ENCODE measurements at regions not wholly inside any gene's neighbourhood (a gene's known extent, or its start where the extent isn't known, plus 50 kb on each side); places are given as distances from the start of the nearest gene placed in this dataset.

DNA sequence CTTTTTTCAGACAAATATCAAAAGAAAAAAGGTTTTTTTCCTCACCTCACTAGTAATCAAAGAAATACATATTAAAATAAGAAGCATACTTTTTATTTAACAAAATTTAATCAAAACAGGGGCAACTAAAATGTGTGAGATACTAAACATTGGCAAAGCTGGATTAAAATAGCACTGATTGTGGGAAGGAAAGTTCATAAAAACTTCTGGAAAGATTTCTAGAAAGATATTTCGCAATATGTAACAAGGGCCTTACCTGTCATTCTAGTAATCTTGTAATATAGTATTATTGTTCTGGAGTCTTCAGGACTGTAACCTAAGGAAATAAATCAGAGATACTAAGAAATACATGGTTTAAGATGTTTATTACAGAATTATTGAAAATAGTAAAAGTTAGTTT, 482.5 kb downstream of the SUCLA2 start:
- ATAC-seq (ENCODE audit: poor library complexity) (no peak), DNase-seq (no peak)
- H3K4me3 ChIP-seq (ENCODE audit: low read length) = no peak overlapping the region
- no peaks in the 10 kb centered on the region for H3K27me3 ChIP-seq (ENCODE audit: control insufficient read depth in 1 of 2, insufficient read depth in 2 of 2, low read length in 2 of 2)
- no peaks in the 10 kb centered on the region for H3K36me3 ChIP-seq (ENCODE audit: insufficient read depth, low read length)
- no peaks in the 10 kb centered on the region for H3K27me3 Mint-ChIP-seq
- POLR2A ChIA-PET = no interaction called here
- H3K27ac ChIP-seq (ENCODE audit: low read depth in 1 of 2, low read length in 2 of 2) = no peak overlapping the region
- no peak for TF ChIP-seq CTCF (IDR thresholded peaks at IDR 0.05)
- H3K9me3 ChIP-seq (ENCODE audit: control insufficient read depth in 1 of 2, insufficient read depth in 1 of 2, low read length in 2 of 2) = peaks cover 0 to 3% of the 10 kb centered on the region in 2 experiments
- no peak overlapping the region for H3K27ac Mint-ChIP-seq
- no peaks in the 10 kb centered on the region for H3K4me1 ChIP-seq (ENCODE audit: insufficient read depth, low read length)
- H3K9me3 Mint-ChIP-seq = peaks cover 2% of the 10 kb centered on the region
- no peaks in the 10 kb centered on the region for H3K4me1 Mint-ChIP-seq (ENCODE audit: low read depth)
- no peaks in the 10 kb centered on the region for H3K36me3 Mint-ChIP-seq (ENCODE audit: low read depth)
- H3K4me3 Mint-ChIP-seq = no peak overlapping the region
- intact Hi-C loops (cut with DNase I, micrococcal nuclease) = no loop called here
- CTCF ChIA-PET = no interaction called here

GRCh38 chr13:47511647-47512046, 489.4 kb downstream of the SUCLA2 start:
- intact Hi-C loops (cut with DNase I, micrococcal nuclease) = no loop called here
- ChIA-PET POLR2A (no interaction called here), CTCF (no interaction called here)
- no peaks in the 10 kb centered on the region for H3K36me3 Mint-ChIP-seq (ENCODE audit: low read depth)
- no peak for ATAC-seq (ENCODE audit: poor library complexity)
- no peaks in the 10 kb centered on the region for H3K4me1 Mint-ChIP-seq (ENCODE audit: low read depth)
- H3K9me3 ChIP-seq (ENCODE audit: control insufficient read depth in 1 of 2, insufficient read depth in 1 of 2, low read length in 2 of 2) = no peaks in the 10 kb centered on the region
- no peak overlapping the region for H3K27ac ChIP-seq (ENCODE audit: low read depth in 1 of 2, low read length in 2 of 2)
- H3K9me3 Mint-ChIP-seq = peaks cover 2% of the 10 kb centered on the region
- no peaks in the 10 kb centered on the region for H3K4me1 ChIP-seq (ENCODE audit: insufficient read depth, low read length)
- no peak overlapping the region for H3K4me3 Mint-ChIP-seq
- H3K27me3 ChIP-seq (ENCODE audit: control insufficient read depth in 1 of 2, insufficient read depth in 2 of 2, low read length in 2 of 2) = no peaks in the 10 kb centered on the region
- H3K27ac Mint-ChIP-seq = no peak overlapping the region
- H3K4me3 ChIP-seq (ENCODE audit: low read length) = no peak overlapping the region
- DNase-seq = no peak
- H3K27me3 Mint-ChIP-seq = no peaks in the 10 kb centered on the region
- TF ChIP-seq CTCF (IDR thresholded peaks at IDR 0.05) = no peak
- H3K36me3 ChIP-seq (ENCODE audit: insufficient read depth, low read length) = no peaks in the 10 kb centered on the region

DNA sequence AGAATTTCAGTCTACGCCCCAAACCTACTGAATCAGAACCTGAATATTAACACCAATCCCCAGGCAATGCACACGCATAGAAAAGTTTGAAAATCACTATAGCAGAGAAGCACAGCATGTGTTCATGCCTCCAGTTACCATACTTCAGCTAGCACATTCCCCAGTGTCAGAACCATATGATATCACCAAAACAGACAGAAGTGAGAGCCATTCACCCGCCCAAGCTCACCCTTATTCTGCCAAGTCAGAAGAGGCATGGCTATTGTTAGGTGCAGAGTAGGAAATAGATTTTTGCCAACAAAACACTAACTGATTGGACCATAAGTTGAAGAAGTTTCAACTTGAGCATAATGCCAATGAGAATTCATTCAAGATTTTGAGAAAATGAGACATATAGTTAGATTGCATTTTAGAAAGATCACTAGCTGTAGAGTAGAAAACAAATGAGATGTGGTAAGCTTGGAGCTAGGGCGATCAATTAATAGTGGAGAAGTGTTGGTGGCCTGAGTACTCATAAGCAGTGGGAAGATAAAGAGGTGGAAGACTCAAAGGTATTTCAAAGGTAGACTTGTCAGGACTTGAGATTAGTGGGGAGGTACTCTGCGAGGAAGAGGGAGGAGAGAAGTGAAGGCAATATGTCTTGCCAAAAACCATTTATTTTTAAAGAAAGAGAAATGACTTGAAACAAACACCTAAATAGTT, 492.4 kb downstream of the SUCLA2 start:
- ChIA-PET CTCF (no interaction called here), POLR2A (no interaction called here)
- H3K36me3 ChIP-seq (ENCODE audit: insufficient read depth, low read length) = no peaks in the 10 kb centered on the region
- intact Hi-C loops (cut with DNase I, micrococcal nuclease) = no loop called here
- no peaks in the 10 kb centered on the region for H3K9me3 Mint-ChIP-seq
- no peaks in the 10 kb centered on the region for H3K4me1 ChIP-seq (ENCODE audit: insufficient read depth, low read length)
- no peak overlapping the region for H3K4me3 ChIP-seq (ENCODE audit: low read length)
- no peaks in the 10 kb centered on the region for H3K27me3 Mint-ChIP-seq
- H3K27me3 ChIP-seq (ENCODE audit: control insufficient read depth in 1 of 2, insufficient read depth in 2 of 2, low read length in 2 of 2) = no peaks in the 10 kb centered on the region
- no peaks in the 10 kb centered on the region for H3K36me3 Mint-ChIP-seq (ENCODE audit: low read depth)
- no peaks in the 10 kb centered on the region for H3K9me3 ChIP-seq (ENCODE audit: control insufficient read depth in 1 of 2, insufficient read depth in 1 of 2, low read length in 2 of 2)
- ATAC-seq (ENCODE audit: poor library complexity) = no peak
- TF ChIP-seq CTCF (IDR thresholded peaks at IDR 0.05) = no peak
- H3K4me3 Mint-ChIP-seq = no peak overlapping the region
- no peak overlapping the region for H3K27ac ChIP-seq (ENCODE audit: low read depth in 1 of 2, low read length in 2 of 2)
- H3K4me1 Mint-ChIP-seq (ENCODE audit: low read depth) = no peaks in the 10 kb centered on the region
- no peak overlapping the region for H3K27ac Mint-ChIP-seq
- no peak for DNase-seq
